B cell (primary cell): ENCODE measurements at regions not wholly inside any gene's neighbourhood (a gene's known extent, or its start where the extent isn't known, plus 50 kb on each side); places are given as distances from the start of the nearest gene placed in this dataset.

ENCODE experiments used
- ATAC-seq: fragments of 200-7000 bp; cut with Tn5 transposase; one replicate; pipeline ENCODE4 v1.10.0; 2021; ENCODE audit warnings: low read depth, mild to moderate bottlenecking, moderate number of reproducible peaks, moderate library complexity
- CTCF ChIA-PET: fragments of 350-600 bp; sonication (Branson Sonifier 250); formaldehyde crosslinking; loops from one replicate; lab custom pipeline; 2021; ENCODE audit warnings: antibody characterized with exemption, inconsistent platforms; lab: Charles Lee
- POLR2A ChIA-PET: fragments of 350-600 bp; sonication (Branson Sonifier 250); formaldehyde crosslinking; loops from one replicate; lab custom pipeline; 2021; ENCODE audit warnings: antibody characterized with exemption; lab: Charles Lee
- DNase-seq: peaks from one replicate; pipeline ENCODE4 v3.0.0; 2013
- H2AFZ ChIP-seq: 2 replicates; pipeline ENCODE4 v1.6.1; 2012; ENCODE audit warnings: mild to moderate bottlenecking, low read depth, low read length; ENCODE audit not compliant: insufficient read depth, poor library complexity, severe bottlenecking
- H3K27ac ChIP-seq, 2 donors: 1 replicate in 1 of 2; 2 replicates in 1 of 2; pipeline ENCODE4 v1.5.1; 2012 to 2013; ENCODE audit warnings: low read length in 2 of 2, mild to moderate bottlenecking in 2 of 2, moderate library complexity in 1 of 2
- H3K27me3 ChIP-seq, 4 experiments: fragments of 200-600 bp in 1 of 4; sonication (generic) in 1 of 4; replicated peaks in 1 of 4; 1 replicate in 2 of 4; 2 replicates in 2 of 4; pipeline versions ENCODE4 v1.6.1 to v1.7.0; 2013 to 2016; ENCODE audit warnings: low read length in 3 of 4, mild to moderate bottlenecking in 2 of 4, mixed read lengths in 1 of 4, moderate library complexity in 1 of 4; ENCODE audit not compliant: insufficient read depth in 4 of 4, control insufficient read depth in 3 of 4; ENCODE audit errors: control extremely low read depth in 1 of 4
- H3K36me3 ChIP-seq, 2 experiments: replicated peaks in 1 of 2; 1 replicate in 1 of 2; 2 replicates in 1 of 2; pipeline versions ENCODE4 v1.6.1 to v1.7.1; 2013; ENCODE audit warnings: low read length in 1 of 2; ENCODE audit not compliant: insufficient read depth in 2 of 2, control insufficient read depth in 1 of 2; ENCODE audit errors: control extremely low read depth in 1 of 2, extremely low read depth in 1 of 2
- H3K4me1 ChIP-seq, 2 donors: fragments of 200-600 bp in 1 of 2; sonication (generic) in 1 of 2; 1 replicate in 1 of 2; 2 replicates in 1 of 2; pipeline versions ENCODE4 v1.5.1 to v1.6.1; 2013 to 2017; ENCODE audit warnings: low read length in 2 of 2; ENCODE audit not compliant: control insufficient read depth in 2 of 2, insufficient read depth in 2 of 2
- H3K4me2 ChIP-seq: replicated peaks from 2 replicates; pipeline ENCODE3; 2012; ENCODE audit warnings: mild to moderate bottlenecking, low read depth, low read length; ENCODE audit not compliant: poor library complexity, severe bottlenecking
- H3K4me3 ChIP-seq, 5 experiments: fragments of 200-600 bp in 1 of 5; sonication (generic) in 1 of 5; 1 replicate in 3 of 5; 2 replicates in 2 of 5; pipeline versions ENCODE4 v1.5.1 to v1.7.0; 2011 to 2016; ENCODE audit warnings: low read length in 4 of 5, mild to moderate bottlenecking in 4 of 5, low read depth in 2 of 5, control low read depth in 1 of 5, moderate library complexity in 1 of 5; ENCODE audit not compliant: insufficient read depth in 1 of 5; ENCODE audit errors: control extremely low read depth in 1 of 5, extremely low read depth in 1 of 5
- H3K79me2 ChIP-seq: fragments of 200-600 bp; sonication (generic); one replicate; pipeline ENCODE4 v1.6.0; 2016; ENCODE audit warnings: low read length; ENCODE audit not compliant: control insufficient read depth, insufficient read depth
- H3K9ac ChIP-seq: fragments of 200-600 bp; sonication (generic); 2 replicates; pipeline ENCODE4 v1.6.1; 2017; ENCODE audit warnings: mild to moderate bottlenecking, low read length, moderate library complexity
- H3K9me3 ChIP-seq, 3 donors: one replicate each; pipeline versions ENCODE4 v1.6.1 to v1.7.1; 2013; ENCODE audit warnings: low read length in 2 of 3; ENCODE audit not compliant: control insufficient read depth in 2 of 3, insufficient read depth in 1 of 3; ENCODE audit errors: control extremely low read depth in 1 of 3
- H4K20me1 ChIP-seq: 2 replicates; pipeline ENCODE4 v1.6.0; 2012; ENCODE audit warnings: mild to moderate bottlenecking, low read length; ENCODE audit not compliant: insufficient read depth, control insufficient read depth, poor library complexity, severe bottlenecking
- H3K27ac Mint-ChIP-seq: one replicate; pipeline ENCODE4 v1.8.0; 2021; ENCODE audit warnings: mixed read lengths
- H3K27me3 Mint-ChIP-seq: one replicate; pipeline ENCODE4 v1.8.0; 2021; ENCODE audit warnings: mixed read lengths
- H3K4me1 Mint-ChIP-seq: one replicate; pipeline ENCODE4 v1.8.0; 2021; ENCODE audit warnings: mixed read lengths
- H3K4me3 Mint-ChIP-seq: one replicate; pipeline ENCODE4 v1.8.0; 2021; ENCODE audit warnings: mixed read lengths
- H3K9me3 Mint-ChIP-seq: one replicate; pipeline ENCODE4 v1.8.0; 2022; ENCODE audit warnings: mixed read lengths; ENCODE audit not compliant: insufficient read depth
- CTCF ChIP-seq: fragments of 200-600 bp; IDR thresholded peaks from one replicate; pipeline ENCODE4 v1.8.0; 2022; ENCODE audit warnings: antibody characterized with exemption, mild to moderate bottlenecking
- EZH2 ChIP-seq: IDR thresholded peaks from 2 replicates; pipeline ENCODE4 v1.6.1; 2012; ENCODE audit warnings: borderline replicate concordance, low read depth, mild to moderate bottlenecking, moderate library complexity, low read length; ENCODE audit not compliant: insufficient read depth, poor library complexity, severe bottlenecking
- WGBS: methylation state at CpG from one replicate; pipeline ENCODE4 v1.1.5; 2013; ENCODE audit warnings: missing lambda C conversion rate; ENCODE audit not compliant: insufficient coverage; 5-methylcytosine and 5-hydroxymethylcytosine counted together
- intact Hi-C: fragments of 100-400 bp; cut with micrococcal nuclease; formaldehyde crosslinking; loops from one replicate; pipeline ENCODE4 v1.10.0; 2022

DNA sequence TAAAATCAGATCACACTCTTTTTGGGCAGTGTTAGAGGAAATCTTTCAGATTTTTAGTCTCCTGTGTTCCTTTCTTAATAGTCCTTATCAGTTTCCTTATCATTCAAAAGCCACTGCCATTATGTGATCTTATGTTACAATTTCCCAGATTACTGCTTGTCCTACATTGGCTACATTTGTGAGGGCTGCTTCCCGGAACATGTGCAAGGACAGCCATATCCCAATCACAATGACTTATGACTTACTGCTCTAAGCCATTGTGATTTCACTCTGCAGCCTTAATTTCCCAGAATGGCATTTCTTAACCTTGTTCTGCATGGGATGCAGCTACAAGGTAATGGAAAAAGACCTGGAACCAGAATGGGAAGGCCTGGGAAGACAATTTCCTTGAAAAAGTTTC is 125.1 kb upstream of the PPP2R3A start:
- H3K4me1 Mint-ChIP-seq, result no peaks in the 10 kb centered on the region
- Histone ChIP-seq H2AFZ (no peak overlapping the region), H3K36me3 (no peaks in the 10 kb centered on the region), H3K4me2 (no peak overlapping the region), H3K27me3 (no peaks in the 10 kb centered on the region), H4K20me1 (no peaks in the 10 kb centered on the region), H3K4me3 (no peak overlapping the region), H3K27ac (no peak overlapping the region), H3K9me3 (no peaks in the 10 kb centered on the region), H3K79me2 (no peaks in the 10 kb centered on the region), H3K4me1 (no peaks in the 10 kb centered on the region), H3K9ac (no peak overlapping the region)
- POLR2A ChIA-PET, result no interaction called here
- intact Hi-C loops, result no loop called here
- DNase-seq (no peak), ATAC-seq (no peak)
- H3K9me3 Mint-ChIP-seq, result no peaks in the 10 kb centered on the region
- H3K27me3 Mint-ChIP-seq, result peaks cover 2% of the 10 kb centered on the region
- no peak overlapping the region for H3K27ac Mint-ChIP-seq
- H3K4me3 Mint-ChIP-seq, result no peak overlapping the region
- no peak for TF ChIP-seq CTCF
- TF ChIP-seq EZH2, result no peak
- no CpG with 5 or more reads among the region's 1 CpG for WGBS
- CTCF ChIA-PET, result no interaction called here

DNA sequence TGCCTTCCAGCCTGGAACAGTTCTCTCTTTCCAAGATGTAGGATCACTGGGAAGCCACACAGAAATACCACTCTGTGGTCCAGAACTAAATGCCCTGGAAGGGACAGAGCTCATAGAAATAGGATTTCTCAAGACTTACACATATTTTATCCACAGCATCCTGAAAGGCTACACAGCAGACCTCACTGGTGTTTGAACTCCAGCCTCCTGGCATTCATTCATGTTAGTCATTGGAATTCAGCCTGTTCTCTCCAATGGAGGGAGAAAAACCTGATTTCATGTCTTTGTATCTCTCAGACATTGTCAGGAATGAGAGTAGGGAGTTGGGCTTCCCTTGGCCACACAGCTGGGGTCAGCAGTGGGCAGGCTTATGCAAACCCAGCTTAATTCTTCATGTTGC is 121.1 kb upstream of the PPP2R3A start:
- Histone ChIP-seq H3K9me3 (no peaks in the 10 kb centered on the region), H3K9ac (no peak overlapping the region), H3K4me1 (no peaks in the 10 kb centered on the region), H3K27ac (no peak overlapping the region), H3K4me2 (no peak overlapping the region), H3K79me2 (no peaks in the 10 kb centered on the region), H4K20me1 (no peaks in the 10 kb centered on the region), H2AFZ (no peak overlapping the region), H3K4me3 (no peak overlapping the region), H3K36me3 (no peaks in the 10 kb centered on the region), H3K27me3 (no peaks in the 10 kb centered on the region)
- CTCF ChIA-PET, result no interaction called here
- Mint-ChIP-seq H3K27me3 (peaks cover 2% of the 10 kb centered on the region), H3K4me3 (no peak overlapping the region), H3K9me3 (peaks cover 3% of the 10 kb centered on the region), H3K27ac (no peak overlapping the region), H3K4me1 (no peaks in the 10 kb centered on the region)
- DNase-seq (no peak), ATAC-seq (no peak)
- intact Hi-C loops, result no loop called here
- POLR2A ChIA-PET, result no interaction called here
- TF ChIP-seq CTCF, result no peak
- no peak for TF ChIP-seq EZH2
